Activated B cell treated with CpG ODN at 0.5 μM for 24 hours (primary cell): ENCODE measurements at regions not wholly inside any gene's neighbourhood (a gene's known extent, or its start where the extent isn't known, plus 50 kb on each side); places are given as distances from the start of the nearest gene placed in this dataset.

Source experiments
- ATAC-seq: fragments of 200-7000 bp; cut with Tn5 transposase; one replicate; pipeline ENCODE4 v1.10.0; 2021; ENCODE audit warnings: low read depth, mild to moderate bottlenecking, moderate library complexity
- CTCF ChIA-PET: fragments of 350-600 bp; sonication (Branson Sonifier 250); formaldehyde crosslinking; loops from one replicate; lab custom pipeline; 2021; ENCODE audit warnings: antibody characterized with exemption; lab: Charles Lee
- POLR2A ChIA-PET: fragments of 350-600 bp; sonication (Branson Sonifier 250); formaldehyde crosslinking; loops from one replicate; lab custom pipeline; 2021; ENCODE audit warnings: antibody characterized with exemption; lab: Charles Lee
- DNase-seq: peaks from one replicate; pipeline ENCODE4 v3.0.0; 2022
- H3K27ac Mint-ChIP-seq: one replicate; pipeline ENCODE4 v1.8.0; 2020; ENCODE audit warnings: mixed read lengths
- H3K27me3 Mint-ChIP-seq: one replicate; pipeline ENCODE4 v1.8.0; 2021; ENCODE audit warnings: mixed read lengths
- H3K36me3 Mint-ChIP-seq: one replicate; pipeline ENCODE4 v1.8.0; 2021; ENCODE audit warnings: low read depth, mixed read lengths
- H3K4me1 Mint-ChIP-seq: one replicate; pipeline ENCODE4 v1.8.0; 2021; ENCODE audit warnings: mixed read lengths
- H3K4me3 Mint-ChIP-seq: one replicate; pipeline ENCODE4 v1.8.0; 2020; ENCODE audit warnings: mild to moderate bottlenecking, mixed read lengths
- H3K9me3 Mint-ChIP-seq: one replicate; pipeline ENCODE4 v1.8.0; 2020; ENCODE audit warnings: mixed read lengths
- intact Hi-C: fragments of 100-400 bp; cut with micrococcal nuclease; formaldehyde crosslinking; loops from one replicate; pipeline ENCODE4 v1.15.1; 2024
- TF ChIP-seq, protein P1 (sequence below): fragments of 200-600 bp; IDR thresholded peaks from one replicate; pipeline ENCODE4 v1.8.0; 2022; ENCODE audit warnings: antibody characterized with exemption, mild to moderate bottlenecking

DNA sequence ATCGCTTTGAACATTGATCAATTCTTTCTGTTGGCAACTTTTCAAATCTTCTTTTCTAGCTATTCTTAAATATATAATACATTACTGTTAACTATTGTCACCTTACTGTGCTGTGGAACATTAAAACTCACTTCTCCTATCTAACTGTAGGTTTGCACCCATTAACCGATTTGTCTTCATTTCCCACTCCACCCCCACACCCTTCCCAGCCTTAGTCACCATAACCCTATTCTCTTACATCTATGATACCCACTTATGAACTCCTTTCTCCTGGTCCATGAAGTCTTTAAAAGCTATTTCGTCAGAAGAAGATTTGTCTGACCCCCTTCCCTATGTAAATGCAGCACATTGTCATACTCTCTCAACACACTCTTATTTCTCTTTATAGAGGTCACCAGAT, 993.4 kb upstream of the EEF2KMT start:
- TF ChIP-seq, protein P1, sequence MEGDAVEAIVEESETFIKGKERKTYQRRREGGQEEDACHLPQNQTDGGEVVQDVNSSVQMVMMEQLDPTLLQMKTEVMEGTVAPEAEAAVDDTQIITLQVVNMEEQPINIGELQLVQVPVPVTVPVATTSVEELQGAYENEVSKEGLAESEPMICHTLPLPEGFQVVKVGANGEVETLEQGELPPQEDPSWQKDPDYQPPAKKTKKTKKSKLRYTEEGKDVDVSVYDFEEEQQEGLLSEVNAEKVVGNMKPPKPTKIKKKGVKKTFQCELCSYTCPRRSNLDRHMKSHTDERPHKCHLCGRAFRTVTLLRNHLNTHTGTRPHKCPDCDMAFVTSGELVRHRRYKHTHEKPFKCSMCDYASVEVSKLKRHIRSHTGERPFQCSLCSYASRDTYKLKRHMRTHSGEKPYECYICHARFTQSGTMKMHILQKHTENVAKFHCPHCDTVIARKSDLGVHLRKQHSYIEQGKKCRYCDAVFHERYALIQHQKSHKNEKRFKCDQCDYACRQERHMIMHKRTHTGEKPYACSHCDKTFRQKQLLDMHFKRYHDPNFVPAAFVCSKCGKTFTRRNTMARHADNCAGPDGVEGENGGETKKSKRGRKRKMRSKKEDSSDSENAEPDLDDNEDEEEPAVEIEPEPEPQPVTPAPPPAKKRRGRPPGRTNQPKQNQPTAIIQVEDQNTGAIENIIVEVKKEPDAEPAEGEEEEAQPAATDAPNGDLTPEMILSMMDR = no peak
- Mint-ChIP-seq H3K27ac (no peak overlapping the region), H3K36me3 (no peaks in the 10 kb centered on the region), H3K4me3 (no peak overlapping the region), H3K4me1 (no peaks in the 10 kb centered on the region), H3K9me3 (peaks cover 14% of the 10 kb centered on the region), H3K27me3 (no peaks in the 10 kb centered on the region)
- intact Hi-C loops = no loop called here
- ATAC-seq (no peak), DNase-seq (no peak)
- ChIA-PET POLR2A (no interaction called here), CTCF (no interaction called here)

GRCh38 chr16:6081320-6081976, 983.9 kb upstream of the EEF2KMT start:
- Mint-ChIP-seq H3K36me3 (no peaks in the 10 kb centered on the region), H3K4me1 (no peaks in the 10 kb centered on the region), H3K27ac (no peak overlapping the region), H3K9me3 (peaks cover 3% of the 10 kb centered on the region), H3K4me3 (no peak overlapping the region), H3K27me3 (no peaks in the 10 kb centered on the region)
- DNase-seq = no peak
- intact Hi-C loops = no loop called here
- no peak for ATAC-seq
- CTCF ChIA-PET = no interaction called here
- POLR2A ChIA-PET = no interaction called here
- TF ChIP-seq, protein P1 = no peak

GRCh38 chr16:6076631-6077030, 979.0 kb upstream of the EEF2KMT start:
- Mint-ChIP-seq H3K36me3 (no peaks in the 10 kb centered on the region), H3K9me3 (peaks cover 3% of the 10 kb centered on the region), H3K27ac (no peak overlapping the region), H3K4me1 (no peaks in the 10 kb centered on the region), H3K4me3 (no peak overlapping the region), H3K27me3 (no peaks in the 10 kb centered on the region)
- DNase-seq (no peak), ATAC-seq (no peak)
- ChIA-PET CTCF (no interaction called here), POLR2A (no interaction called here)
- TF ChIP-seq, protein P1 = no peak
- intact Hi-C loops = no loop called here

DNA sequence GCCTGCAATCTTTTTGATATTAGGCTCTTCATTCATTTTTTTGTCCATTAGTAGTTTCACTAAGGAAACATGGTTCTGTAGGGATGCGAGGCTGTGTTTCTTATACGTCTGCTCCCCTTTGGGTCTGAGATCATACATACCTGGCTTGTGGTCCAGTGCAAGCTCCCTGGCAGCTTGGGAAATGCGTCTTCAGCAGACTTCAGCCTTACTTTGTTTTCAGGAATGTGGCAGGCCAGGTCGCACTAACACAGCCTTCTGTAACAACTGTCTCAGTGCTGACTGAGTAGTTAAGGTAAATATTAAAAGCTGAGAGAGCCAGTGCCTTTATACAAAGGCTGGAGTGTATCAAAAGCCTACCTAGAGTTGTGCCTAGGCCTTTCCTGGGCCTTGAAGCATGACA, 970.5 kb upstream of the EEF2KMT start:
- Mint-ChIP-seq H3K4me1 (no peaks in the 10 kb centered on the region), H3K27ac (no peak overlapping the region), H3K27me3 (no peaks in the 10 kb centered on the region), H3K9me3 (peaks cover 9% of the 10 kb centered on the region), H3K36me3 (no peaks in the 10 kb centered on the region), H3K4me3 (no peak overlapping the region)
- ATAC-seq (no peak), DNase-seq (no peak)
- TF ChIP-seq, protein P1 = no peak
- CTCF ChIA-PET = no interaction called here
- POLR2A ChIA-PET = no interaction called here
- intact Hi-C loops = no loop called here

DNA sequence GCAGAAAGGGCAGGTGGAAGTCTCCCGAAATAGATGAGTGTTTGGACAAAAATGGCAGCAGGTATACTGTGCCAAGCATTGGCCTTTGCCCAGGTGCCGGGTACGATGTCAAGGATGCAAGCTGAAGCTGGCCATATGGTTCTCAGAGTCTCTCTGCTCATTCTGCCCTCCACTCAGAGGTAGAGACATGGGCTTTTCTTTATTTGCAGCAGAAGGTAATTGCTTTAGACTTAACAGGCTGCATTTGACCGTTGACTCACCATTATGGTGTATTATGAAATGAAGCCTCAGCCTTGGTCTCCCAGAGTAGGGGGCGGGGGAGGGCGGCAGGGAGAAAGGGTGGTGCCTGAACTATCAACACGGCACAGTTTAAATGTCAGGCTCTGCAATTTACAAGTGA, 969.1 kb upstream of the EEF2KMT start:
- no peak overlapping the region for H3K27ac Mint-ChIP-seq
- H3K4me3 Mint-ChIP-seq = no peak overlapping the region
- no peaks in the 10 kb centered on the region for H3K27me3 Mint-ChIP-seq
- intact Hi-C loops = no loop called here
- TF ChIP-seq, protein P1 = no peak
- ChIA-PET CTCF (no interaction called here), POLR2A (no interaction called here)
- ATAC-seq = no peak
- no peak for DNase-seq
- H3K36me3 Mint-ChIP-seq = no peaks in the 10 kb centered on the region
- no peaks in the 10 kb centered on the region for H3K4me1 Mint-ChIP-seq
- peaks cover 6% of the 10 kb centered on the region for H3K9me3 Mint-ChIP-seq
